HG03045 (cell line): ENCODE measurements at regions not wholly inside any gene's neighbourhood (a gene's known extent, or its start where the extent isn't known, plus 50 kb on each side); places are given as distances from the start of the nearest gene placed in this dataset.

Experiments
- ATAC-seq: cut with Tn5 transposase; IDR thresholded peaks from one replicate; pipeline ENCODE4 v1.9.1; 2021; ENCODE audit warnings: mild to moderate bottlenecking, moderate library complexity; ENCODE audit not compliant: unreplicated experiment

GRCh38 chr5:117982691-117983090 is 1005.7 kb downstream of the DTWD2 start:
- no peak for ATAC-seq

- ATAC-seq, result no peak
Observed at GRCh38 chr5:117973785-117974184, 1014.6 kb downstream of the DTWD2 start.

- ATAC-seq, result no peak
Observed at GRCh38 chr5:117955831-117956230, 1032.5 kb downstream of the DTWD2 start.

GRCh38 chr5:117954331-117954730 is 1034.0 kb downstream of the DTWD2 start:
- ATAC-seq, result no peak

- ATAC-seq, result no peak
Observed at GRCh38 chr5:117953272-117953671, 1035.1 kb downstream of the DTWD2 start.

GRCh38 chr5:117947836-117948235 is 1040.5 kb downstream of the DTWD2 start:
- no peak for ATAC-seq

GRCh38 chr5:117947121-117947520 is 1041.2 kb downstream of the DTWD2 start:
- ATAC-seq, result no peak

- ATAC-seq, result no peak
Observed at GRCh38 chr5:117945258-117945657, 1043.1 kb downstream of the DTWD2 start.

GRCh38 chr5:117943541-117943940 is 1044.8 kb downstream of the DTWD2 start:
- ATAC-seq, result no peak

GRCh38 chr5:117942861-117943519 is 1045.4 kb downstream of the DTWD2 start:
- no peak for ATAC-seq

GRCh38 chr5:117893211-117893610 is 1095.1 kb downstream of the DTWD2 start:
- no peak for ATAC-seq

- no peak for ATAC-seq
Observed at GRCh38 chr5:117892360-117892759, 1096.0 kb downstream of the DTWD2 start.

- ATAC-seq, result no peak
Observed at GRCh38 chr5:117889596-117889995, 1098.8 kb downstream of the DTWD2 start.

GRCh38 chr5:117888688-117889087 is 1099.7 kb downstream of the DTWD2 start:
- ATAC-seq, result peak; percentile 86

GRCh38 chr5:117881426-117882230 is 1106.7 kb downstream of the DTWD2 start:
- ATAC-seq, result no peak

- ATAC-seq, result no peak
Observed at GRCh38 chr5:117880932-117881331, 1107.4 kb downstream of the DTWD2 start.

- ATAC-seq, result no peak
Observed at GRCh38 chr5:117877731-117878130, 1110.6 kb downstream of the DTWD2 start.

GRCh38 chr5:117872798-117873368 is 1115.5 kb downstream of the DTWD2 start:
- no peak for ATAC-seq

GRCh38 chr5:117869596-117869995 is 1118.8 kb downstream of the DTWD2 start:
- ATAC-seq, result no peak

- ATAC-seq, result no peak
Observed at GRCh38 chr5:117863586-117864296, 1124.6 kb downstream of the DTWD2 start.

GRCh38 chr5:117860550-117860949 is 1127.8 kb downstream of the DTWD2 start:
- no peak for ATAC-seq
